ENCODE measurements at regions not wholly inside any gene's neighbourhood (a gene's known extent, or its start where the extent isn't known, plus 50 kb on each side); places are given as distances from the start of the nearest gene placed in this dataset.

DNA sequence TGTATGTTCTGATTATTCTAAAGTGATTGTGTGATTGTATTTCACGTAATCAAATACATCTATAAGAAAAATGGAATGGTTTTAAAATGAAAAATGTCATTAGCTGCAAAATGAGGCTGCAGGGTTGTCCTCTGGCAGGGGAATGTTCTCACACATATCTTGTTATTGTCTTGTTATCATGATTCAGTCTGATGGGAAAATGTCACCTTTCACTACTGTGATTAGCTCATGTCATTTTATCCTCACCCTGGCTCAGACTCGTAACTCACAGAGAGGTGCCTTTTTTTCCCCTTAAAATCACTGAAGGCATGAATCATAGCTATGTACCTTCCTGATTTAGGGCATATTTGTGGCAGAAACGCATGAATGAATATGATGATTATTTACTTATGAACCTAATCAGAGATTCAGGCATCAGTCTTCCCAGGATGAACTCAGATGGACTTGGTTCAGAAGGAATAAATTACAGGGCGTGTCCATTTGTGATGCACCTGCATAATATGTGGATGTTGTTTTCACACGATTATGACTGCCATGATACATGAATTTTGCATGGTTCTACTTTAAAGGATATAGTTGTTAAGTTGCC is 1339.2 kb downstream of the AACS start:
- in situ Hi-C loops (cut with MboI; ENCODE audit: low sequenced_read_pairs in 4 of 4), result no loop called here
- Histone ChIP-seq H3K27me3 (no peaks in the 10 kb centered on the region), H3K27ac (no peak overlapping the region), H3K36me3 (no peaks in the 10 kb centered on the region), H3K4me1 (no peaks in the 10 kb centered on the region), H3K9me3 (no peaks in the 10 kb centered on the region), H3K4me3 (no peak overlapping the region)
- intact Hi-C loops (cut with DNase I; ENCODE audit: low total_unique reads), result no loop called here
- no peak for ATAC-seq
- DNase-seq, result no peak
- no peak for TF ChIP-seq POLR2A (IDR thresholded peaks at IDR 0.05)
- no peak for TF ChIP-seq CTCF (IDR thresholded peaks at IDR 0.05 in 4 of 5, conservative IDR thresholded peaks at IDR 0.05 in 1 of 5)

GRCh38 chr12:126418400-126418799 is 1353.2 kb downstream of the AACS start:
- Histone ChIP-seq H3K27me3 (no peaks in the 10 kb centered on the region), H3K36me3 (no peaks in the 10 kb centered on the region), H3K4me1 (no peaks in the 10 kb centered on the region), H3K4me3 (no peak overlapping the region), H3K27ac (no peak overlapping the region), H3K9me3 (no peaks in the 10 kb centered on the region)
- in situ Hi-C loops (cut with MboI; ENCODE audit: low sequenced_read_pairs in 4 of 4), result no loop called here
- intact Hi-C loops (cut with DNase I; ENCODE audit: low total_unique reads), result no loop called here
- no peak for TF ChIP-seq POLR2A (IDR thresholded peaks at IDR 0.05)
- no peak for TF ChIP-seq CTCF (IDR thresholded peaks at IDR 0.05 in 4 of 5, conservative IDR thresholded peaks at IDR 0.05 in 1 of 5)
- no peak for ATAC-seq
- no peak for DNase-seq

DNA sequence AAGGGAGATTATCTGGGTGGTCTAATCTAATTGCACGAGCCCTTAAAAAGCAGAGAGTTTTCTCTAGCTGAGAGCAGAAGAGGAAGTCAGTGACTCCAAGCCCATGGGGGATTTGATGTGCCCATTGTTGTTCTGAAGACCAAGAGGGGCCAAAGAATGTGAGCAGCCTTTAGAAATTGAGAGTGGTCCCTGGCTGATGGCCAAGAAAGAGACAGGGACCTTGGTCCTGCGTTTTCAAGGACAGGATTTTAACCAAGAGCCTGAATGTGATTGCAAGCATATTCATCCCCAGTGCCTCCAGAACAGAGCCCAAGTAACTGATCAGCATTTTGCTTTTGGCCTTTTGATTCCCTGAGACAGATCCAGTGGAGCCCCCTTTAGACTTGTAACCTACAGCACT is 1353.9 kb downstream of the AACS start:
- in situ Hi-C loops (cut with MboI; ENCODE audit: low sequenced_read_pairs in 4 of 4) (no loop called here), intact Hi-C loops (cut with DNase I; ENCODE audit: low total_unique reads) (no loop called here)
- ATAC-seq, result no peak
- Histone ChIP-seq H3K4me1 (no peaks in the 10 kb centered on the region), H3K27ac (no peak overlapping the region), H3K4me3 (no peak overlapping the region), H3K27me3 (no peaks in the 10 kb centered on the region), H3K36me3 (no peaks in the 10 kb centered on the region), H3K9me3 (no peaks in the 10 kb centered on the region)
- no peak for DNase-seq
- TF ChIP-seq POLR2A (IDR thresholded peaks at IDR 0.05) (no peak), CTCF (IDR thresholded peaks at IDR 0.05 in 4 of 5, conservative IDR thresholded peaks at IDR 0.05 in 1 of 5) (no peak)

- TF ChIP-seq CTCF (IDR thresholded peaks at IDR 0.05 in 4 of 5, conservative IDR thresholded peaks at IDR 0.05 in 1 of 5), result no peak
- no peak for TF ChIP-seq POLR2A (IDR thresholded peaks at IDR 0.05)
- intact Hi-C loops (cut with DNase I; ENCODE audit: low total_unique reads) (no loop called here), in situ Hi-C loops (cut with MboI; ENCODE audit: low sequenced_read_pairs in 4 of 4) (no loop called here)
- H3K36me3 ChIP-seq, result no peaks in the 10 kb centered on the region
- no peak overlapping the region for H3K27ac ChIP-seq
- H3K9me3 ChIP-seq, result no peaks in the 10 kb centered on the region
- ATAC-seq, result no peak
- H3K27me3 ChIP-seq, result no peaks in the 10 kb centered on the region
- H3K4me1 ChIP-seq, result no peaks in the 10 kb centered on the region
- no peak for DNase-seq
- H3K4me3 ChIP-seq, result no peak overlapping the region
Measured at GRCh38 chr12:126424696-126425095, 1359.5 kb downstream of the AACS start.

DNA sequence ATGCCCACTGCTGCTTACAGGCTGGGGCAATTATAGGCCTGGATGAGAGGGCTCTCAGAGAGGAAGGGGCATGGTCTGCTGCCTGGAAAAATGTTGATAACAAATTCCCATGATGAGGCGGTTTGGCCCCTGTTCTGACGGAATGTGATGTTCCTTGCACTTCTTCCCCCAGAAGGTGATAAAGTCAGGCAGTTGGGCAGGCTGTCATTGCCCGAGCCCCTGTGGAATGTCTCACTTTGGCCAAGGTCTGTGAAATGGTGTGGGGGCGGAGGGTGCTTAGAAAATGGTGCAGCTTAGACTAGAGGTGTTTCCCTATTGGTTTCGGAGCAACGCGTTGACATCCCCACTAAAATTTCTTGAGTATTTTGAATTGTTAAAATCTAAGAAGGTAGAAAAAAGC is 1360.0 kb downstream of the AACS start:
- Histone ChIP-seq H3K4me3 (no peak overlapping the region), H3K36me3 (no peaks in the 10 kb centered on the region), H3K27me3 (no peaks in the 10 kb centered on the region), H3K9me3 (no peaks in the 10 kb centered on the region), H3K4me1 (no peaks in the 10 kb centered on the region), H3K27ac (no peak overlapping the region)
- DNase-seq (no peak), ATAC-seq (no peak)
- TF ChIP-seq POLR2A (IDR thresholded peaks at IDR 0.05) (no peak), CTCF (IDR thresholded peaks at IDR 0.05 in 4 of 5, conservative IDR thresholded peaks at IDR 0.05 in 1 of 5) (no peak)
- in situ Hi-C loops (cut with MboI; ENCODE audit: low sequenced_read_pairs in 4 of 4) (no loop called here), intact Hi-C loops (cut with DNase I; ENCODE audit: low total_unique reads) (no loop called here)

Measured in gastrocnemius medialis (tissue), 4 donors.